GM12875 (cell line): ENCODE measurements at regions not wholly inside any gene's neighbourhood (a gene's known extent, or its start where the extent isn't known, plus 50 kb on each side); places are given as distances from the start of the nearest gene placed in this dataset.

Experiments used
- H3K4me3 ChIP-seq: one replicate; pipeline ENCODE4 v1.5.1; 2011; ENCODE audit warnings: low read depth, low read length, control low read depth
- TF ChIP-seq, protein P1 (sequence below): IDR thresholded peaks from 2 replicates; pipeline ENCODE4 v1.5.1; 2011; ENCODE audit warnings: low read depth, mild to moderate bottlenecking, control low read depth, inconsistent platforms, low read length, moderate library complexity, borderline replicate concordance; ENCODE audit not compliant: insufficient read depth

DNA sequence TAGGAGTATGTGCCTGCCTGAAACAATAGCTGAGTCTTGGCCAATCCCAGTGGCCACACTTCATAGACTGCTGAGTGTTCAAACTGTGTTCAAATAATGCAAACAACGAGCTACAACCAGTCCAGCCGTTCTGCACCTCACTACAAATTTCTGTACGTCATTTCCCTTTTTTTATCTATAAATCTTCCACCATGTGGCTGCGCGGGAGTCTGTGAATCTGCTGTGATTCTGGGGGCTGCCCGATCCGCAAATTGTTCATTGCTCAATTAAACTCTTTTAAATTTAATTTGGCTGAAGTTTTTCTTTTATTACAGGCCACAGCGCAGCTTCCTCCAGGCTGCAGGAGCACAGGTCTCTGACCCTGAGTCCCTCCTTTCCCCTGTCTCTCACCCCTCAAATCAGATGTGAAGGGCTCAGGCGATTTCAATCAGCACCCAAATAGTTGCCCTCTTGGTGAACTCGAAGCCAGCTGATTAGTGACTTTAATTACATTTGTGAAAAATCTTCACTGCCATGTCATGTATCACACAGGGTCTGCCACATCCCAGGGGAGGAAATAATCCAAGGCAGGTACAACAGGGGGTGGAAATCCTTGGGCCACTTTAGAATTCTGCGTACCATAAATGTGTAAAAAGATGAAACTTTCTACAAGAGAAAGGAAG lies 145.6 kb downstream of the NDUFA10 start:
- no peak overlapping the region for H3K4me3 ChIP-seq
- TF ChIP-seq, protein P1, sequence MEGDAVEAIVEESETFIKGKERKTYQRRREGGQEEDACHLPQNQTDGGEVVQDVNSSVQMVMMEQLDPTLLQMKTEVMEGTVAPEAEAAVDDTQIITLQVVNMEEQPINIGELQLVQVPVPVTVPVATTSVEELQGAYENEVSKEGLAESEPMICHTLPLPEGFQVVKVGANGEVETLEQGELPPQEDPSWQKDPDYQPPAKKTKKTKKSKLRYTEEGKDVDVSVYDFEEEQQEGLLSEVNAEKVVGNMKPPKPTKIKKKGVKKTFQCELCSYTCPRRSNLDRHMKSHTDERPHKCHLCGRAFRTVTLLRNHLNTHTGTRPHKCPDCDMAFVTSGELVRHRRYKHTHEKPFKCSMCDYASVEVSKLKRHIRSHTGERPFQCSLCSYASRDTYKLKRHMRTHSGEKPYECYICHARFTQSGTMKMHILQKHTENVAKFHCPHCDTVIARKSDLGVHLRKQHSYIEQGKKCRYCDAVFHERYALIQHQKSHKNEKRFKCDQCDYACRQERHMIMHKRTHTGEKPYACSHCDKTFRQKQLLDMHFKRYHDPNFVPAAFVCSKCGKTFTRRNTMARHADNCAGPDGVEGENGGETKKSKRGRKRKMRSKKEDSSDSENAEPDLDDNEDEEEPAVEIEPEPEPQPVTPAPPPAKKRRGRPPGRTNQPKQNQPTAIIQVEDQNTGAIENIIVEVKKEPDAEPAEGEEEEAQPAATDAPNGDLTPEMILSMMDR: no peak

- H3K4me3 ChIP-seq: no peak overlapping the region
- TF ChIP-seq, protein P1: no peak
Measured at GRCh38 chr2:239878686-239879085, 146.5 kb downstream of the NDUFA10 start.

GRCh38 chr2:239876948-239877289 lies 148.2 kb downstream of the NDUFA10 start:
- TF ChIP-seq, protein P1: no peak

GRCh38 chr2:239876271-239876947 lies 148.7 kb downstream of the NDUFA10 start:
- H3K4me3 ChIP-seq: no peak overlapping the region
- TF ChIP-seq, protein P1: no peak

More at GRCh38 chr2:239876948-239877289, 148.2 kb downstream of the NDUFA10 start:
- H3K4me3 ChIP-seq: no peak overlapping the region

GRCh38 chr2:239874636-239875356 lies 150.3 kb downstream of the NDUFA10 start:
- TF ChIP-seq, protein P1: no peak
- H3K4me3 ChIP-seq: no peak overlapping the region

DNA sequence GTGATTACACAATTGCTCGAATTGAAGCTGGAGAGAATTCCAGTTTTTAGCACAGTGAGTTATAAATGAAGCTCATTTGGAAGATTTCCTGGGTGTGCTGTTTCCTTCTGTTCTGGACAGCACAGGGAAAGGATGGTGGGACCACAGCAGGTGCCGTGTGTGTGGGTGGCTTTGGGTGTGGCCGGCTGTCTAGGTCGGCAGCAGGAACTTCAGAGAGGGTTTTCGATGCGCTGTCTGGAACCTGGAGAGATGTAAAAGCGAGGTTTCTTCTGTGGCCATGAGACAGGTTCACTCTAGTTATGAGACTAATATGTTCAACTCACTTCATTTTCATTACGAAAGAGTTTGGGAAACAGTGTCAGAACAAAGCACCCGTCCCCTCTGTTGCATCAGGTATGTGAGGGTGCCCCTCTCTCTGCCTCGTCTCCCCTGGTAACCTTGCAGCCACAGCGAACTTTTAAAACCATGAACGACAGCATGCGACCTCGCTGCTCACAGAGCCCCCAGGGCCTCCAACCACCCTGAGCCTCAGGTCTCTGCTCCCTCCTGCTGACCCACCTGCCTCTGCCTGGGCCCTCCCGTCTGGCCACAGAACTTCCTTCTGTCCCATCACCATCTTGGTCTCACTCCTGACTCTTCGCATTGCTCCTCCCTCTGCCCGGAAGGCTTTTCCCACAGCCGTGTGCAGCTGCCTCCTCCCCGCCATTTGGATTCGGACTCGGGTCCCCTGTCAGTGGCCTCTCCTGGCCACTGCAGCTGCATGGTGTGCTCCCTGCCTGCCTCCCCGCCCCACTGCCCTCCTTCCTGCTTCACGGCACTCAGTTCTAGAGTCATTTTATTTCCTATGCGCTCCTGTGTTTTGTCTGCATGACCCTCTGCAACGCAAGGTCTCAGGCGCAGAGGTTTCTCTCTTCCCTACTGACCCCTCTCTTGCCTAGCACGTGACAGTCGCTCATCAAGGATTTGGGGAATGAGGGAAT lies 151.2 kb downstream of the NDUFA10 start:
- TF ChIP-seq, protein P1: no peak
- no peak overlapping the region for H3K4me3 ChIP-seq
